ENCODE measurements at regions not wholly inside any gene's neighbourhood (a gene's known extent, or its start where the extent isn't known, plus 50 kb on each side); places are given as distances from the start of the nearest gene placed in this dataset.

DNA sequence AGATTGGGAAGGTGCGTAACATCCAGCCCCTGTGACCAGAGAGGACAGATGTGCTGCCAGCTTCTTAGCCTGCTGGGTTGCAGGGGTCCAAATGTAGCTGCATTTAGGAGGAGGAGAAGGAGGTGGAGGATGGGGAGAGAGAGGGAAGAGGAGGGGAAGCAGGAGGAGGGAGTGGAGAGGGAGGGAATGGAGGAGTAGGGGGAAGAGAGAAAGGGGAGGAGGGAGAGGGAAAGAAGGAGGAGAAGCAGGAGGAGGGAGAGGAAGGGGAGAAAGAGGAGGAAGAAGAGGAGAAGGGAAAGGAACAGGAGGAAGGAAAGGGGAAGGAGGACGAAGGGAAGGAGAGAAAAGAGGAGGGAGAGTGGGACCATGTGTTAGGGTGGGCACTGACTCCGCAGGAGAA lies 108.6 kb downstream of the ABCC12 start:
- H3K27ac ChIP-seq = no peak overlapping the region
- TF ChIP-seq CTCF (IDR thresholded peaks at IDR 0.05) (no peak), POLR2A (IDR thresholded peaks at IDR 0.05) (no peak)
- 63 to 82% methylated on average over 3 of the region's 3 CpGs for WGBS, 2 donors
- no peaks in the 10 kb centered on the region for H3K4me1 ChIP-seq
- DNase-seq (no peak), ATAC-seq (no peak)
- no peaks in the 10 kb centered on the region for H3K9me3 ChIP-seq
- H3K27me3 ChIP-seq = no peaks in the 10 kb centered on the region
- no peaks in the 10 kb centered on the region for H3K36me3 ChIP-seq (replicated peaks in 1 of 2; ENCODE audit: insufficient read depth in 1 of 2, low read depth in 2 of 2)
- no peak overlapping the region for H3K4me3 ChIP-seq
- intact Hi-C loops (cut with DNase I) = no loop called here

- ATAC-seq (no peak), DNase-seq (no peak)
- TF ChIP-seq CTCF (IDR thresholded peaks at IDR 0.05) (no peak), POLR2A (IDR thresholded peaks at IDR 0.05) (no peak)
- H3K9me3 ChIP-seq = no peaks in the 10 kb centered on the region
- no peaks in the 10 kb centered on the region for H3K36me3 ChIP-seq (replicated peaks in 1 of 2; ENCODE audit: insufficient read depth in 1 of 2, low read depth in 2 of 2)
- no peaks in the 10 kb centered on the region for H3K4me1 ChIP-seq
- no peak overlapping the region for H3K27ac ChIP-seq
- intact Hi-C loops (cut with DNase I) = no loop called here
- 55 to 56% methylated on average over 1 of the region's 1 CpG for WGBS, 2 donors
- no peak overlapping the region for H3K4me3 ChIP-seq
- no peaks in the 10 kb centered on the region for H3K27me3 ChIP-seq
Observed at GRCh38 chr16:48044117-48044516, 111.7 kb downstream of the ABCC12 start.

DNA sequence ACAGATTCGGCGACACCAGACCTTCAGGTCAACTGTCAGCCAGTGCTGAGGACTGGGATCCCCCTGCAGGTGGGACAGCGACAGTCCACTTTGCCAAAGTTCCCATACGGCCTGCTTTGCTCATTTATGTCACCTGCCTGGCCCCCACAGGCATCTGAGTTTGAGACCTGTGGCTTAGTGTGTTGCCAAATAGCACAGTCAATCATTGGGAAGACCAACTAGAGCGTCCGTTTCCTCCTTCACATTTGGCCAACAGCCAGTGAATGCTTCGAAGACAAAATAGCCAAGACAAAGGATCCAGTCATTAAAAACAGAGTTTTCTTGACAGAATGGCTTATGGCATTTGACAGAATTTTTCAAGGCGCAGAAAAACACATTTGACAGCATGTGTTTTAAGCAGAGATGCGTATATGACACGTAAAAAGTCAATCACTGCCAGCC lies 113.8 kb downstream of the ABCC12 start:
- H3K27ac ChIP-seq = no peak overlapping the region
- intact Hi-C loops (cut with DNase I) = no loop called here
- 42 to 43% methylated on average over 10 of the region's 10 CpGs for WGBS, 2 donors

GRCh38 chr16:48035142-48035541 lies 120.7 kb downstream of the ABCC12 start:
- Histone ChIP-seq H3K36me3 (replicated peaks in 1 of 2; ENCODE audit: insufficient read depth in 1 of 2, low read depth in 2 of 2) (no peaks in the 10 kb centered on the region), H3K4me3 (no peak overlapping the region), H3K27ac (no peak overlapping the region), H3K4me1 (no peaks in the 10 kb centered on the region), H3K27me3 (no peaks in the 10 kb centered on the region), H3K9me3 (no peaks in the 10 kb centered on the region)
- DNase-seq (no peak), ATAC-seq (no peak)
- TF ChIP-seq POLR2A (IDR thresholded peaks at IDR 0.05) (no peak), CTCF (IDR thresholded peaks at IDR 0.05) (no peak)
- intact Hi-C loops (cut with DNase I) = no loop called here
- WGBS, 2 donors = 67 to 75% methylated on average over 4 of the region's 4 CpGs

More for the DNA sequence above, 113.8 kb downstream of the ABCC12 start:
- Histone ChIP-seq H3K4me3 (no peak overlapping the region), H3K9me3 (no peaks in the 10 kb centered on the region), H3K36me3 (replicated peaks in 1 of 2; ENCODE audit: insufficient read depth in 1 of 2, low read depth in 2 of 2) (no peaks in the 10 kb centered on the region), H3K27me3 (no peaks in the 10 kb centered on the region), H3K4me1 (no peaks in the 10 kb centered on the region)
- no peak for TF ChIP-seq POLR2A (IDR thresholded peaks at IDR 0.05)
- DNase-seq = no peak
- no peak for ATAC-seq

DNA sequence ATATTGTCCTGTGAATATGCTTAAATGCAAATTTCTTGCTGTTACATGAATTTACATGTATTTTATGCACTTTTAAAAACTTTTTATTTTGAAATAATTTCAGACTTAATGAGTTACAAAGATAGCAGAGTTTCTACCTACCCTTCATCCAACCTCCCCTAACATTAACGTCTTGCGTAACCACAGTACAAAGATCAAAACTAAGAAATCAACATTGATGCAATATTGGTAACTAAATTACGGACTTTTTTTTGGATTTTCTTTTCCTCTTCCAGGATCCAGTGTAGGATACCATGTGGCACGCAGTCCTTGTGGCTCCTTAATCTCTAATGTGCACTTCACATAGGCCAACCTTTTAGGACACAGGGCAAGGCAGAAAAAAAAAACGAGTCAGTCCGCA lies 124.9 kb downstream of the ABCC12 start:
- H3K4me1 ChIP-seq = no peaks in the 10 kb centered on the region
- ATAC-seq (no peak), DNase-seq (no peak)
- H3K9me3 ChIP-seq = no peaks in the 10 kb centered on the region
- H3K4me3 ChIP-seq = no peak overlapping the region
- H3K27me3 ChIP-seq = no peaks in the 10 kb centered on the region
- 77 to 79% methylated on average over 6 of the region's 6 CpGs for WGBS, 2 donors
- TF ChIP-seq CTCF (IDR thresholded peaks at IDR 0.05) (no peak), POLR2A (IDR thresholded peaks at IDR 0.05) (no peak)
- no peaks in the 10 kb centered on the region for H3K36me3 ChIP-seq (replicated peaks in 1 of 2; ENCODE audit: insufficient read depth in 1 of 2, low read depth in 2 of 2)
- intact Hi-C loops (cut with DNase I) = no loop called here
- H3K27ac ChIP-seq = no peak overlapping the region

Measured in body of pancreas (tissue), 4 donors.